AG20443 (cell line): ENCODE measurements at regions not wholly inside any gene's neighbourhood (a gene's known extent, or its start where the extent isn't known, plus 50 kb on each side); places are given as distances from the start of the nearest gene placed in this dataset.

Experiments used
- DNase-seq: peaks from one replicate; pipeline ENCODE4 v3.0.0; 2012; ENCODE audit warnings: low spot score, mixed read lengths

DNA sequence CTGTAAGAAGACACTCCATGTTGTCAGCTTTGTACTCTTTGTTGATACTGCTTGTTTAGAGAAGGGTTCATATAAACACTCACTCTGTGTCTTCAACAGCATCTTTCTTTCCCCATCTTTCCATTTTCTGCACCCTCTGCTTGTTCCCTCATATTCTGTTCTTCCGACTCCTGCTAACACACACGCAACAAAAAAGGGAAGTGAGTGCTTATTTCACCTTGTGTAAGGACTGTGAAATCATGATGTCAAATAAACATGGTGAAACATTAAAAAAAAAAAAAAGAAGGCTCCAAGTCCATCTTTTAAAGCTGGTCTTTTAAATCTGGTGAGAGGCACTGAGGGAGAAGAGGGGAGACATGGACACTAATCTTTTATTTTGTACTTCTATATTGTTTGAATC is 145.4 kb downstream of the RPAP3 start:
- DNase-seq, result no peak

DNA sequence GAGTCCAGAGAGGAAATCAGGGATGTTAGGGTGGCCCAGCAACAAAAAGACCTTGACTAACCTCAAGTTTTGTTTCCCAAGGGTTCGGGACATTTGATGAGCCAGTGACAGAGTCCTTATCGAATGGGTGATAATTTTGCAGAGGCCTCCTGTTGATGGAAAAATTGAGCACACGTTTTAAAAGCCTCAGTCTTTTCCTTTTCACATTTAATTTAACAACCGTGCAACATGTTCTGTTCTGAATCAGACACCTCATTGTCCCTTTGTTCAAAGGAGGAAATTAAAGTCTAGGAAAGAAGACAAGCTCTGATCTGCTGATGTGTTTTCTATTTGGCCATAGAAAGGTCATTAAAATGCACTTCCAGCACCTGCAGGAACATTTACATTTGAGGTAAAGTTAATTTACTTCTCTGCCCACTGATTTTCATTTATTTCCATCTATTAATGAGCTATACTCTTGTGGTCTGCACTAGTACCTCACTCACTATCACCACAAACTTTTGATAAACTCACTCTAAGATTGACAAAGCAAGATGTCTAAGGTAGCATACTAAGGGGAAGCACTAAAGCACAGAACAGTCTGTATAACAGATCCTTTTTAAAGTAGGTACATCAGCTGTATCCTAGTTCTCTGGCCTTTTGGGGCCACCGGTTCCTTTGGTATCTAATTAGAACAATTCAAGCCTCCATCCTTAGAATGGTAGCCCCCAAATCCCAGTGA is 147.0 kb downstream of the RPAP3 start:
- DNase-seq, result no peak

DNA sequence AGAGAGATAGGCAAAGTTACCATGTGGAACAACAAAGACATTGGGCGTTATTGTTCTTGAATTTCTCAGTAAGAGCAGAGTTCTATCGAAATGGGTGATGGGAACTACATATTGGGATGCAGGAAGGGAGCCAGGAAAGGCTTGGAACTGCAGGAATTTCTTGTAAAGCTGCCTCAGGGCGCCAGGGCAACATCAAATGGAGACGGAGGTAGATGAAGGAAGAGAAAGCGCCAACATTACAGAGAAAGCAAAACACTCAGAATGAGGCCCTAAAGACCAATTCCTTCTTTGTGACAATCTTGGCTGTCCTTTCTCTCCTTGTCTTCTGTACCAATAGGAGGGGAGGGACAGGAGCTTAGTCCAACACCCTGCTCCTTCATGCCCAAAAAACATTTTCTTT is 148.4 kb downstream of the RPAP3 start:
- no peak for DNase-seq

DNA sequence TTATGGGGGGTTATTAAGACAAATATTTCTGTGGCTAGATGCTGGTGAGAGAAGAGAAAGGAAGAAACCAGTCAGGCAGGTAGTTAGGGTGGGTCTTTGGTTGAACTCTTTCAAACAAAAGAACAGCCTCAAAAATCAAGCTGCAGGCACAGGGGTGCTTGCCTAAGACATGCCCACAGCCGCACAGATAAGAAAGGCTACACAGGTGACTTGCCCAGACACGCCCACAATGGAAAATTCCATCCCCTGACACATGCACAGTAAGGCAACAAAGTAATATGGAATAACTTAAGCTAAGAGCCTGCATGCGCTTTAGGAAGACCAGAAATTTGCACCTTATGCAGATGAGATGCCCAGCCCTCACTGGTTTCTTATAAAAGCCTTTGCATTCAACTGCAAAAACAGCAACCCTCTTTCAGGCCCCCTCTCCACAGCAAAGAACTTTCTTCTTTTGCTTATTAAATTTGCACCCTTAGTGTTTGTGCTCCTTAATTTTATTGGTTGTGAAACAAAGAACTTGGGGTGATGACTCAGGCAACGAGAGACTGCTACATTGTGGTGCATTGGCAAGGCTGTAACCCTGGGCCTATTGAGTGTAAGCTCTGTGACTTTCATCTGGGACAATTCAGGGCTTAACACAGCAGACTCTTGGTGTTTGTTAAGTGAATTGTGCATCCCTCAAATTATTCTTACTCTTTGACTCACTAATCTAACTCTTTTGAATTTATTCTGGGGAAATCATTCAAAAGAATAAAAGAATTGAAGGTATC is 149.4 kb downstream of the RPAP3 start:
- DNase-seq, result no peak

DNA sequence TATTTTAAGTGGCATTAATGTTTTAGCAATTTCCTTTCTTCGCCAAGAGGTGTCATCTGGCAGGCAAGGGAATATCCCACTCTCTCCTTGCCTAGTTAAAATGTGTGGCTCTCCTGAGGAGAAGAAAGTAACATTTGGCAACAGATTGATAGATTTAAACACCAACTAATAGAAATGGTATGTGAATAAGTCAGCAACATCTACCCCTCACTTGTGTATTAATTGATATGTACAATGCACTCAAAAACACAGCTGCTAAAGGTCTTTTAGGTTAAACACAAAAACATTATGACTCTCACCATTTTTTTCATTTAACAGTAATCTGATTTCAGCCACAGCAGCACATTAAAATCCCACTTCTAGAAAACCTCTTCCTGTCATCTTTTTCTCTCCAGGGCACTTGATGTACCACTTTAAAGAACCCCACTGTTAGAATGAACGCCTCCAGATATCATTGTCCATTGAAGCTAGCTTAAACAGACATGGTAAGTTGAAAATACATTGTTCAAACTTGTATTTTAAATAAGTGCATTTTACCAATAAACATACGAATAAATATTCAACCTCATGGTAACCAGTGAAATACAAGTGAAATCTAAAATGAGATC is 151.7 kb downstream of the RPAP3 start:
- no peak for DNase-seq

DNA sequence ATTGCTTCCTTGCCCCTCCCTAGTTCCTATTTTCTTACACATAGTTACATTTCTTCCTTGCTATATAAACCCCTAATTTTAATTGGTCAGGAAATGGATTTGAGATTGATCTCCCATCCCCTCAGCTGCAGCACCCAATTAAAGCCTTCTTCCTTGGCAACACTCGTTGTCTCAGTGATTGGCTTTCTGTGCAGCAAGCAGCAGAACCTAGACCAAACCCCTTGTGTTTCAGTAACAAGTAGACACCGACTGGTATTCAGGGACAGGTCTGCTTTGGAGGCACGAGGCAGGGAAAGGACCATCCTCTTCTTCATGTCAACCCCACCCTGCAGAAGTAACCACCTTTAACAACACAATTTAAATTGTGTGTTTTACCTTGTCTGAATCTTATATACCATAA is 152.6 kb downstream of the RPAP3 start:
- no peak for DNase-seq

DNA sequence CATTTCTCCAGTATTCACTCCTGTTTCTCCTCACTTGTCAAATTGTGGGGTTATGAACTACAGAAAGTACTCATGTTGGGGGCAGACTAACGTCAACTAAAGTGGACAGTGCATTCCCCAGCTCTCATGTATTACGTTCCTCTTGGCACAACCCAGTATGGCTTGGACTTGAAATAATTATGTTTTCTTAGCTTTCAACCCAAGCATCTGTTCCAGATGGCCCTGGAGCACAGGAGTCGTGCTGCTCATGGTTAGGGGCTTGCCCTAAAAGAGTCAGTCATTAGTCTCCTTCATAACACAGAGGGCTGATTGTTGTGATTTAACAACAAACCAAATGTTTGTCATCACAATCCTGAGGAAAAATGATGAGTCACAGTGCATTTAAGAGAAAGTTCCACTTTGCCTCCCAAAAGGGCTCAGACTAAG is 154.4 kb downstream of the RPAP3 start:
- peak; percentile 44 for DNase-seq

DNA sequence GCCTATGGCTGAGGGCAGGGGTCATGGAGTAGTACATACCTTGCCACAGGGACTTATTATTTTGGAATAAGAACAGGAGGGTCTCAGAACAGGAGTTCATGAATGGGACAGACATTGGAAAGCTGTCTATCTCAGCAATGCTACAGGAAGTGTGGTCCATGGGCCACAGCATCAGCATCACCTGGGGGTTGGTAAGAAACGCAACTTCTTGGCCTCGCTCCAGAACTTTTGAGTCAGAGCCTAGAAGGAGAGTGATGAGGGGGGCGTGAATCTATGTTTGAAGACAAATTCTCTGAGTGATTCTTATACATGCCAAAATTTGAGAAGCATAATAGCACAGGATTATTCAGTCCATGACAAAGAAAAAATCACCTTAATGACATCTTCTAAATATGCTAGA is 156.6 kb downstream of the RPAP3 start:
- DNase-seq, result no peak

DNA sequence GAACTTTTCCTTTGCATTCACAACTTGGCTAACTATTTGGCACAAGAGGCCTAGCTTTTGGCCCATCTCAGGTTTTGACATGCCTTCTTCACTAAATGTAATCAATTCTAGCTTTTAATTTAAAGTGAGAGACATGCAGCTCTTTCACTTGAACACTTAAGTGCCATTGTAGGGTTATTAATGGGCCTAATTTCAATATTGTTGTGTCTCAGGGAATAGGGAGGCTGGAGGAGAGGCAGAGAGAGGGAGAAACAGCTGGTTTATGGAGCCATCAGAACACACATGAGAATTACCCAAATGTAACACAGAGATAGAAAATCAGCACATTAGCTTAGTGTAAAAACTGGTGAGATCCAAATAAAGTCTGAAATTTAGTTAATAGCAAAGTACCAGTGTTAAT is 157.4 kb downstream of the RPAP3 start:
- no peak for DNase-seq

DNA sequence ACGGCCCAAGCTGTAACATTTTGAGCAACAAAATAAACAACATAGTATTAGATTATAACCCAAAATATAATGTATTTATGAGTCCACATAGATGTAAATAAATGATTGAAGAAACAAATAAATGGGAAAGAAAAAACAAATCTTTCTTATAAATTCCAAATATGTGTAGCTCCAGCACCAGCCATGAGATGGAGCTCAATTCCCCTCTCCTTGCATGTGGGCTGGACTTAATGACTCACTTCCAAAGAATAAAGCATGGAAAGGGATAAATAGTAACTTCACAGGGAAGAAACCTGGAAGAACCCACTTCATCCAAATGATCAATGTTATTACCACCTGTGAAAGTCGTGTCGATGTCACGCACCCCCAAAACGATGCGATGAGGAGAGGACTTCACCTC is 158.8 kb downstream of the RPAP3 start:
- DNase-seq, result peak; percentile 57

DNA sequence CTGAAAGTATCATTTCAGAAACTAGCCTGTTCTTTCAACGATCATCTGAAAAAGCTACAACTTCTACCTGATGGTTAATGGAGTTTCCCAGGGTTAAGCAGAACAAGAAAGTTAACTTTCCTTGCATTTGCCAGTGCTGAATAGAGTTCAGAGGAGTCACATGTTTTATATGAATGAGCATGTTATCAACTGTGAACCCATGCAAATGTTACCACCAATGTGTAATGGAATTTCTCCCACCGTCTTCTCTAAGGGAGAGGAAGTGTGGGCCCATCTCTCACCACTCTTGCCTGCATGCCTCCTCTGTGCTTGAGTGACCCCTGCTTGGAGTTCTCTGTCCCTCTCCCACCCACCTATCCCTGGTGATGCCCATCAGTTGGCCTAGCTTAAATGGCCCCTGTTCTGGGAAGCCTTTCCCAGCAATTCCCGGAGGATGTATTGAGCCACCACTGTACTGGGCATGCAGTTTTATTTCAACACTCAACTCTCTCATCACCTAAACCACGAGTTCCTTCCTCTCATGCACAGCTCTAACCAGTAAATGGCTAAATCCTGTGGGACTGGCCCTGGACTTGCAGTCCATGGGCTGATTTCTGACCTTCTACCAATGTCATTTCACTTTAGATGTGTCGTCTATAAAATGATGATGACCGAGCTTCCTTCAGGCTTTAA is 159.8 kb downstream of the RPAP3 start:
- DNase-seq, result no peak

DNA sequence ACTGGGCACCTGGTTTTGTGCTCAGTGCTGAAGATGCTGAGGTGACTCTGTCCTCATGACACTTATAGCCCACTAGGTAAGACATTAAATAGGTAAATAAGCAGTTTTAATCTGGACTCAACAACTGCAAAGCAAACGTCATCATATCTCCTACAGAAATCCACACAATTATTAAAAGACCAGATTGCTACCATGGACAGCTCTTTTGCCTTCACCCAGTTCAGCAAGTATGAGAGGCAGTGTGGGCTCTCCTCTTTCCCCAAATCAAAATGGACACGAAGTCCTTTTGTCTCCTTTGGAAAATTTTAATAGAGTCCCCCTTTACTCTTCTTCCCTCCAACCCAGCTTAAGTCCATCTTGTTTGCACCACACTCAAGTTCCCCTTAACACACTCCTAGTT is 171.1 kb downstream of the RPAP3 start:
- DNase-seq, result peak; percentile 46

DNA sequence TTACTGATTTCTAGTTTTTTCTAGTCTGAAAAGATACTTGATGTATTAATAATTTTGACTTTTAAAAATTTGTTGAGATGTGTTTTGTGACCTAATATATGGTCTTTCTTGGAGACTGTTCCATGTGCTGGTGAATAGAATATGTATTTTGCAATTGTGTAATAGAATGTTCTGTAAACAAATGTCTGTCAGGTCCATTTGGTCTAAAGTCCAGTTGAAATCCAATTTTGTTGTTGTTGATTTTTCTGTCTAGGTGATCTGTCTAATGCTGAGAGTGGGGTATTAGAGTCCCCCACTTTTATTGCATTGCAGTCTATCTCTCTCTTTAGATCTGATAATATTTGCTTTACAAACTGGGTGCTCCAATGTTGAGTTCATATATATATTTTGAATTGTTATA is 175.8 kb downstream of the RPAP3 start:
- DNase-seq, result no peak

DNA sequence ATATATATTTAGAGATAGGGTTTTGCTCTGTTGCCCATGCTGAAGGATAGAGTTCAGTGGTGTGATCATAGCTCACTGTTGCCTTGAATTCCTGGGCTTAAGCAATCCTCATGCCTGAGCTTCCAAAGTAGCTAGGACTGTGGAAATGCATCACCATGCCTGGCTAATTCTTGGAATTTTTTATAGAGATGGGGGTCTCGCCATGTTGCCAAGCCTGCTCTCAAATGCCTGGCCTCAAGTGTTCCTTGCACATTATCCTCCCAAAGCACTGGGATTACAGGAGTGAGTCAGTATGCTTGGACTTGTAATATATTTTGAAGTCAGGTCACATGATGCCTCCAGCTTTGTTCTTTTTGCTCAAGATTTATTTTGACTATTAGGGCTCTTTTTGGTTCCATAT is 178.0 kb downstream of the RPAP3 start:
- no peak for DNase-seq

DNA sequence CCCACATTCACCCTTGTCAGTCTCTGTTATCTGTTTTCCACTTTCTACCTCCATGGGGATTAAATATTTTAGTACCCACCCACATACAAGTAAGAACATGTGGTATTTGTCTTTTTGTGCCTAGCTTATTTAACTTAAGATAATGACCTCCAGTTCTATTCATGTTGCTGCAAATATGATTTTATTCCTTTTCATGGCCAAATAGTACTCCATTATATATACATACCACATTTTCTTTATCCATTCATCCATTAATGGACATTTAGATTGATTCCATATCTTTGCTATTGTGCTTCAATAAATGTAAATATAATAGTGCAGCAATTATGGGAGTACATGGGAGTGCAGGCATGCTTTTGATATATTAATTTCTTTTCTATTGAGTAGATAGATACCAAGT is 185.8 kb downstream of the RPAP3 start:
- no peak for DNase-seq

DNA sequence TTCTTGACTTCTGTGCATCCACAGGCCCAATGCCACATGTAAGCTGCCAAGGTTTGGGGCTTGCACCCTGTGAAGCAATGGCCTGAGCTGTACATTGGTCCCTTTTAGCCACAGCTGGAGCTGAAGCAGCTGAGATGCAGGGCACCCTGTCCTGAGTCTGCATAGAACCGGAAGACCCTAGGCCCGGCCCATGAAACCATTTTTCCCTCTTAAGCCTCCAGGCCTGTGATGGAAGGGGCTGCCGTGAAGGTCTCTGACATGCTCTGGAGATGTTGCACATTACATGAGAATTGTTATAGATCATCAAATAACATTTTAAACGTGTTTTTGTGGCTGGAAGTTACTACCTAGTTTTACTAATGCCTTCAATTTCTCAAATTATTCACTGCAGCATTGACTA is 188.7 kb downstream of the RPAP3 start:
- DNase-seq, result no peak

DNA sequence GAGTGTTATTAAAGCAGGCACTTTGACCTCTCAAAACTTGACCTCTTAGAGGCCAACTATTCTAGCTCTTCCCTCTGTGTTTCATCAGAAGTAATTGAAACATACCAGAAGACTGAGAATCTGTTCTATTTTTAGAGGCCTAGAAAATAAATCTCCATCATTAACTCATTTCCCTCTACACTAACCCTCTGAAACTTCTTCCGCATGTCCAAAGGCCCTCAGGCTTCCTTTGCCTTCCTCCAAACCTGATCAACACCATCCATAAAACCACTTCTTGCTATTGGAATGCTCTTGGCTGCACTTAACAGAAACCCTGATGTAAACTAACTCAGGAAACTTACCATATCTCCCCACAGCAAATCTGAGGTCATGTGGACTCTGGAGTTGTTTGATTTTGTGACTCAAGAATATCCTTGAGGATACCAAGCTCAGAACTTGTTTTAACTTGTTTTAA is 196.4 kb downstream of the RPAP3 start:
- DNase-seq, result peak; percentile 63

DNA sequence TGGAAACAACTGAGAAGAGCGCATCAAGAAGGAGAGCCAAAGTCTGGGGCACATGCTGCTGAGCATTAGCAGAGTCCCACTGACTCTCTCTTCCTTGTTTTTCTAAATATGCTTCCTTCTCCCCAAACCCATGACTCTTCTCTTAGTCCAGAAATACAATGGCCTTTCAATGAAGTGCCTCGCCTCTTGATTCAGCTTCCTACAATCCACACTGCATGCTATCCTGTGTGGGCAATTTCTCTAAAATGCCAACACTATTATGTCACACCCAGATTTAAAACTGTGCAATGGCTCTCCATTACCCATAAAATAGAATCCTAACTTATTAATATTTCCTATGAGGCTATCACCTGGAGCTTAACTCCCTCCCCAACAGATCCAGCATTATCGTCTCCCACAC is 198.6 kb downstream of the RPAP3 start:
- DNase-seq, result peak; percentile 21

DNA sequence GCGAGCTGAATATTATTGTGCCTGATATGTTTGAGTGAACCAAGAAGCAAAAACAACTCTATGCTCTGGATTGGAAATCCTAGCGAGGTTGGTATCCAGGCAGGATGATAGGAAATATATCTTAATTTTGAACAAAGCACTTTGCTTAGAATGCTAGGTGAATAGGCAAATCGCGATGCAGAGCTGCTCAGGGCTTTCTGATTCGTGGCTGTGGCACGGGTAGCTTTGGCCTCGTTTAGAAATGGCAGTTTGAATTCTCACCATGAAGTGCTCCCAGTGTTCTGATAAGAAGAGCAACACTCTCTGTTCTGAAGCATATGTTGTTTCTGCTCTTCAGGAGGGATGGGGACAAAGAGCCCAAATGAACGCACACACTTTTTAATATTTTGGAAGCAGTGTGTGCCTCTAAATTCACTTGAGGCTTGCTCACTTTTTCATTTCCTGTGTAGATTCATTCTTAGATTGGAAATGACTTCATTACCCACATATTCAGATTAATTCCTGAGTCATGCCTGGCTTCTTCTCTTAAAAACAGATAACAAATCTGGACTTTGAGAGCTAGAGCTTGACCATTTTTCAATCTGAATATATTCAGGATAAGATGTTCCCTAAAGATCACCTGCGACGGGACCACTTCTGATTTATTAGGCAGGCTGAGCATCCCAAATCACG is 200.9 kb downstream of the RPAP3 start:
- DNase-seq, result peak; percentile 52

DNA sequence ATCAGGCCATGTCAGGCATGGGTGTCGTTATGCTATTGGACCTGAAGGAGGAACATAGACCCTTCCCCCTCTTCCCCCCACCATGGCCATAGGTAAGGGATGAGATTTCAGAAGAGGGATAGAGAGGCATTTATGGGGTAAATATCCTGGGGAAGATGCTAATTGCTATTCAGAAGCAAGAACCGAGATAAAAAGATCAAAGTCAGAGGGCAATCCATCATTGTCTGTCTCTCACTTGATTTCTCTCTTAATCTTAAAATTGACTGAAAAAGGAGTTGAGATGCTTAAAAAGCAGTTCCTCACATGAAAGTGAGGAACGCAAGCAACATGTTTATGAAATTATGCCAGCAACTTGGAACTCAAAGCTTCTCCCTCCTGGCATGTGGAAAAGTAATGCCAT is 212.0 kb downstream of the RPAP3 start:
- DNase-seq, result no peak

DNA sequence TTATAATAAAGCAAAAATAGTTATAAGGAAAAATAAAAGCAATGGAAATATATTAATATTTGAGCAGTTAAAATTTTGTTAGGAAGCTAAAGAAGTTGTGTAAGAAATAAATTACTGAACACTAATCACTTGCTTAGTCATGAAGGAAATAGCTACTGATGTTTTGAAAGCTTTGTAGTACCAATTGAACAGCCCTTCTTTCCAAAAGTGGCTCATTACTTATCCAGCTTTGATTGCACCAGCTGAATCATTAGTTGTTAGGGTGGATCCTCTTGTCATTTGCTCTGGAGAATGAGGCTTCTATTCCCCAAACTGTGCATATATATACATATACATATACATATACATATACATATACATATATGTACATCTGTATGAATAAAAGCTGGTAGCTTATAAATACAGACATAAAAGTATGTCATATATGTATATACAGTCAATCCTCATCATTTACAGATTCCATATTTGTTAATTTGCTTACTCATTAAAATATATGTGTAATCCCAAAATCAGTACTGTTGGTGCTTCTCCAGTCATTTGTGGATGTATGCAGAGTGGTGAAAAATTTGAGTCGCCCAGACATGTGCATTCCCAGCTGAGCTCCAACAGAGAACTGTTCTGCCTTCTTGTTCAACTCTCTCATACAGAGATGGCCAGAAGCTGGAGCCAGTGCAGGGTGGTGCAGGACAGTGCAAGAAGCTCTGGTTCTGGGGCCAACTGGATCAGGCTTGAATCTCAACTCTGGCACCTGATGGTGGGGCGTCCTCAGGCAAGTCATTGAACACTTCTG is 214.1 kb downstream of the RPAP3 start:
- peak; percentile 29 for DNase-seq
